HG03139 (cell line): ENCODE measurements at regions not wholly inside any gene's neighbourhood (a gene's known extent, or its start where the extent isn't known, plus 50 kb on each side); places are given as distances from the start of the nearest gene placed in this dataset.

Experiments used
- ATAC-seq: cut with Tn5 transposase; IDR thresholded peaks from one replicate; pipeline ENCODE4 v1.9.1; 2021; ENCODE audit not compliant: unreplicated experiment

DNA sequence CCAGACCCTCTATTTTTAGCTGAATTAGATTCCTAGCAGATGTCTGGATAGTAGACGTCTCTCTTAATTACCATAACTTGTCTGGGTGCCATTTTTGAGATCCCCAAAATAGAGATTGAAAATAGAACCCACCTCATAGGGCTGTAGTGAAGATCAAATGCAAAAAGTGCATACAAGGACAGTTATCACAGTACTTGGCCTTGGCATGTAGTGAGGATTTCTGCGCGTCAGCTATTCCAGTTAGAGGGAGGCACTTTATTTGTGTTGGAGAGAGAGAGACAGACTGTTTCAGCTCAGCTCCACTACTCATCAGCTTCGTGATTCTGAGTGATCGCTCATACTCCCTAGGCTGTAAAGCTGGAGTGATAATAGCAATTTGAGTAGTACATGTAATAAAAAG is 59.6 kb upstream of the CDH13 start:
- ATAC-seq: no peak

- ATAC-seq: no peak
These were observed 63.4 kb upstream of the CDH13 start for GRCh38 chr16:82563401-82563800.

GRCh38 chr16:82562183-82562683 is 64.5 kb upstream of the CDH13 start:
- no peak for ATAC-seq

DNA sequence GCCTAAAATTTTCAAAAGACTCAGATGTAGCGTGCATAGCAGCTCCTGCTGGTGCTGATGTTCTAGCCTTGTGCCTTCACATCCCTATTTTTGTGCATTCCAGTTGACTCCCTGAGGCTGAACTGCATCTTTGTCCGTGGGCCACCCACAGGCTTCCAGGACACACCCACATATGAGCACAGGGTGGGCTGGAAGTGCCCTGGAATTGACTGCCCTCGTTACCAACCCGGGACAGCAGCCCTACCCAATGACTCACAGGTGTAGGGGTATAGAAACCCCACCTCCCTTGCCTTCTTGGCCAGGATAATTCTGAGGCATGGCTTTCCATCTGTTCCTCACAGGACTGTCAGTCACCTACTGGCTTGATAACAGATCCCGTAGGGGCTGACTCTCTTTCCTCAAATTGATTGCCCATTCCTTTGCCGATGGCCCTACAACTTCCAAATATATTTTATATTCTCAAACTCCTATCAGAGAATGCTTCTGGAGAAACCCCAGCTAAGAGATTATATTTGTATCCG is 65.9 kb upstream of the CDH13 start:
- no peak for ATAC-seq

DNA sequence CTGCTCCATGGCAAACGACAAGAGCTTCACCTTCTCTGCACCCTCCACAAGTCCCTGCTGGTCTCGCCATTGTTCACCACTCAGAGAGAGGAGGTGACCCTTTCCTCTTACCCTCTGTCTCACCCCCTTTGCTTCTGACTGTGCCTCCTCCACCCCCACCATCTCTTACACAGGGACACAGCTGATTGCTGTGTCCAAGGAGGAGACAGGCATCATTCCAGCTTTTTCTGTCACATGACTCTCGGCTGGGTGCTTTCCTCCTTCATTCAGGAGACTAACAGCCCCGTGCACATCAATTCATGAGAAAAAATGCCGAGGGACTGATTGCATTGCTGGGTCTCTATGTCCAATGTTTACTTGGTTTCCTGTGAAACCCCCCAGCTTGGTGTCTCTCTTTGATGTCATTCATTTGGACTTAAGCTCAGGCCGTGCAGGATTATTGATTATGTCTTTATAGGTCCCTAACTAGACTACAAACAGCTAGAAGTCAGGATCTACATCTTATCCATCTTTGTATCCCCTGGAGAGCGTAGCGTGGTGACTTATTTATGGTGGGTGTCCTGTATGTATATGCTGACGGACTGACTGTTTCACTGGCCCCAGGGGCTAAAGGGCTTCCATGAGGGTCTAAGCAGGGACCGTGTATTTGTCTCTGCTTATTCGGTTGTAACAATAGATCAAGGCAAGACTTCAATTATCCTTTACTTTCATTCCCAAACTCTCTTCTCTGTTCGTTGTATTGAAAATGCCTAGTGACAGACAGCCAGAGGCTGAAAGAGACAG is 82.2 kb upstream of the CDH13 start:
- no peak for ATAC-seq

- no peak for ATAC-seq
These were observed 84.1 kb upstream of the CDH13 start for GRCh38 chr16:82542714-82543113.

- no peak for ATAC-seq
These were observed 85.7 kb upstream of the CDH13 start for GRCh38 chr16:82541103-82541502.

DNA sequence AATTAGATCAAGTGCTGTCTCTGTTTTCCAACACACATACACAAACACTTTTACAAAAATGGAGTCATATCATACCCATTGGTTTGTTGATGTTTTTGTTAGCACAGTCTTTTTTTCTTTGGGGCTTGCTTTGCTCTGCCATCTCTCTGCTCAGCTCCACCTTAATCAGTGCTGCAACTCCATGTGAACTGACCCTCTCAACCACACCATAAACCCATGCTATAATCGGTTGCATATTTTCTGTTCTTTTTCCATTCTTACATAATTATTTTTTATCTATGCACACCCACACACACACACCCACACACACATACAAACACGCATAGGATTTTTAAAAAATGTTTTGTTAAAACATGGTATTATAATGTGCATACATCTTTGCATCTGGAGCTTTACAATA is 91.0 kb upstream of the CDH13 start:
- ATAC-seq: no peak

- ATAC-seq: no peak
These were observed 91.5 kb upstream of the CDH13 start for GRCh38 chr16:82535262-82535661.

DNA sequence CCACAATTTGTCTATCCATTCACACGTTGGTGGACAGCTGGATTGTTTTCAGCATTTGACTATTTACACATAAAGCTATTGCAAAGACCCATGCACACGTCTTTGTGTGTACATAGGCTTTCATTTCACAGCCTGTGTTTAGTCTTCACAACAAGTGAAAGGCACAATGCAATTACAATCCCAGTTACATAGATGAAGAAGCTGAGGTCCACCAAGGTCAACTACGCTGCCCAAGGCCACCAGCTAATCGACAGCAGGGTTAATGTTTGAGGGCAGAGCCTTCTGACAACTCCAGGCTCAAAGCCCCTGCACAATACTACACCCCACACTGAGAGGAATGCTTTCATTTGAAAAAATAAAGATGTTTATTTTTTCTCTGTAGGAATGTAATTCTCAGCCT is 93.6 kb upstream of the CDH13 start:
- ATAC-seq: no peak

DNA sequence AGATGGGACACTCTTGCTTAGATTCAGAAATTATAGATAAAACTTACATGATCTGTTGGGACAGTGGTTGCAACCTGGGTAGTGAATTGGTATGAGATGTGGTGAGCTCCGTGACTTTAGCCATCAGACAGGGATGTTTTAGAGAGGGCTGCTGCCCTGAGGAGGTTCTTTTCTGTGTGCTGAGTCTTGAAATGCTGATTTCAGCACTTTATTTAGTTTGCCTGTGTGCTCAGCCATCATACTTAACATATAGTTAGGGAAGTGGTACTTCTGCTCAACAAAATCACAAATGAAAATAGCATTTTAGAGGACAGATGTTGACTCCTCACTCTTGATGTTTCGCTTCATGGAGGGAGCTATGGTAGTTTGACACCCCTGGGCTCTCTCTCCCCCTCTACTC is 95.9 kb upstream of the CDH13 start:
- no peak for ATAC-seq

- no peak for ATAC-seq
These were observed 99.7 kb upstream of the CDH13 start for GRCh38 chr16:82527101-82527500.

- no peak for ATAC-seq
These were observed 101.8 kb upstream of the CDH13 start for GRCh38 chr16:82524976-82525375.

GRCh38 chr16:82523815-82524214 is 103.0 kb upstream of the CDH13 start:
- no peak for ATAC-seq

GRCh38 chr16:82522026-82522425 is 104.7 kb upstream of the CDH13 start:
- ATAC-seq: no peak

- ATAC-seq: no peak
These were observed 108.0 kb upstream of the CDH13 start for GRCh38 chr16:82518811-82519210.

DNA sequence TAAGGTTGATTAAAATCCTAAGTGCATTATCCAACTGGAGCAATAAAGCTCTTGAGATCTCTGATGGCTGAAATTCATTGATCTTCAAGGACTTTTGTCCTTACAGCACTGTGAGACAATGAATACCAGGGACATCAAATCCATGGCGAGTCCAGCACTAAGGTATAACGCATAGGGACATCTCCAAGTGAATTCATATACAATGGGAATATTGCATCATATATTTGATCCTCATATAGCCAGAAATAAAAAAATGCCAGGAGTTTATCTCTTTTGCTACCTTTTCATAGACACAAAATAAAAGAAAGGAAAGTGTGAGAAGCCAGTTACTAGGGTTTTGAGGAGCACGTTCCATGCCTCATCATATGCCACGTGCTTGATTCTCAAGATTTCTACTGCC is 112.5 kb upstream of the CDH13 start:
- ATAC-seq: no peak

DNA sequence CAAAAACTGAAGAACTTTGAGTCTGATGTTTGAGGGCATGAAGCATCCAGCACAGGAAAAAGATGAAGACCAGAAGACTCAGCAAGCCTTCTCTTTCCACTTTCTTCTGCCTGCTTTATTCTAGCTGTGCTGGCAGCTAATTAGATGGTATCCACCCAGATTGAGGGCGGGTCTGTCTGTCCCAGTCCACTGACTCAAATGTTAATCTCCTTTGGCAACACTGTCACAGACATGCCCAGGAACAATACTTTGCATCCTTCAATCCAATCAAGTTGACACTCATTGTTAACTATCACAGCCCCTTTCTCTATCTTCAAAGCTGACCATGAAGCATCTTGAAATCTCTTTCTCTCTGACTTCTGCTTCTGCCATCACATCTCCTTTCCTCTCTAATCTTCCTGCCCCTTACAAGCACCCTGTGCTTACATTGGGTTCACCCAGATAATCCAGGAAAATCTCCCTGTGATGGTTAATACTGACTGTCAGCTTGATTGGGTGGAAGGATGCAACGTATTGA is 115.9 kb upstream of the CDH13 start:
- ATAC-seq: no peak

DNA sequence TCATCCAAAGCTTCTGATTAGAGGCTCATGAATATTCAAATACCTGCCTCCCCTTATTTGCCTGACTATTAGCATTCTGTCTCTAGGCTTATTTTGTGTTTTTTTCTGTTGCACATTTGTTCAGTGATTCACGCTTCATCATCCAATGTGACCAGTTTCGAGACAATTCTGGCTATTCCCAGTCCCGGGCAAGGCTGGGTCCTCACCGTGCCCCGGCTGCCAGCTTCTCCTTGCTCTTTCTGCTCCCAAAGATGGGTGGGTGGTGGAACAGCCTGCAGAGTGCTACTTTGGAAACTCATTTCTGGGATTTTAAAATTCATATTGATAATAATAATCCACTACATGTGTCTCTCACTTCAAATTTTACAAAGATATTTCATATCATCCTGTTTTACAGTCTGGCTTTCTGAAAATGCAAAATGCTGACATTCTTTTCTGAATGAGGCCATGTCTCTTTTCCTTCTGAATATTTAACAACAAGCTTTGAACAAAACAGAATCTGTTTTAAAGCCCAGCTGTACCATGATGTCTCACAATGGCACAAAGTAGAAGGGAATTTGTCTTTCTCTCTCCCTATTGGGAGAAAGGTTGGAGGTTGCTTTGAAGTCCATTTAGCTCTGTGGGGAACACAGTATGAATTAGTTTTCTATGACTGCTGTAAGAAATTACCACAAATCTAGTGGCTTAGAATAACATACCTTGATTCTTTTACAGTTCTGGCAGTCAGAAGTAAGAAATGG is 116.9 kb upstream of the CDH13 start:
- ATAC-seq: no peak

DNA sequence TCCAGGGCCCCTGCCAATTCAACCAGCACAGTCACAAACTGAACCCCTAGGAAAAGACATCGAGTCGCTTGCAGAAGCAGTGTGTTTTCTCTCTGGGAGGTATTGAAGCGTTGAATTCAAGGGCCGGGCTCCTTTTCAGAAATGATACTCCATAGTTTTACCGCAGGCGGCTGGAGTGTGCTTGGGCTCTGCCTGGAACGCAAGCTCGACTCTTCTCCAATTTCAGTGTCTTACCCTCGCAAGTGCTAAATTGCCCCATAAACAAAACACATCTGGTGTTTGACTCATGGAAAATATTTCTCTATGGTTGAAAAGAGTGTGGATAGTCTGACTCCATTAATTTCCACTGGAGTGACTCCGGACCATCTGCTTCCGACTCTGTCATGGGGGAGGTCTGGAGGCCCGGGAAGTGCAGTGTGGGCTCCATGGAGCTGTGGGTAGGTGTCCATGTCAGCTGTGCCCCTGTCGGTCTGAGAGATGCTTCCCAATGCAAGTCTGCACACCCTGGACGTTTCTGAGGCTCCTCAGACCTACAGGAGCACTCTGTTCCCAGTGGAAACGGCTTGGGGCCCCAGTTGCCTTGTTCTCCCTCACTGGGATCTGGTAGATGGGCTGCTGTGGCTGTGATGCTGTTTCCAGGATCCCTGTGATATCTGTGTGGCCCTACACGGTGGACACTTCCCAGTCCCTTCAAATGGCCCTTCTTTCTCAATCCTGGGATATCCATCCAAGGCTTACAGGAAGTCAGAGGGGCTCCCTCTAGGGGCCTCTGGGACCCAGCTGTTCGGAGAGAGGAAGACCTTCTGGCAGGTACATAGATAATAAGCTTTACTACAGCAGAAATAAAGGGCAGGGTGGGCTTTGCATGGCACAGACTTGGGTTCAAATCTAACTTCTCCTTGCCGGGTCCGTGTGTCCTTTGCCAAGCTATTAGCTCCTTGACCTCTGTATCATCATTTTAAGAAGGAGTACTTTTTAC is 119.8 kb upstream of the CDH13 start:
- no peak for ATAC-seq

GRCh38 chr16:82504836-82505235 is 121.9 kb upstream of the CDH13 start:
- ATAC-seq: no peak
